Body of pancreas (tissue), 4 donors: ENCODE measurements at regions not wholly inside any gene's neighbourhood (a gene's known extent, or its start where the extent isn't known, plus 50 kb on each side); places are given as distances from the start of the nearest gene placed in this dataset.
A peak's percentile ranks its signal among the peaks of the same experiment; 100 is the strongest.

ENCODE experiments used
- ATAC-seq: fragments of 150-250 bp; one replicate; pipeline ENCODE4 v1.9.1; 2016
- DNase-seq, 4 donors: peaks; one replicate each; pipeline ENCODE4 v3.0.0-alpha.2; 2019
- H3K27ac ChIP-seq, 4 donors: fragments of 200-600 bp; sonication (generic); 1 replicate in 3 of 4; 2 replicates in 1 of 4; pipeline versions ENCODE4 v1.5.1 to v1.6.1; 2016 to 2019; ENCODE audit warnings: mild to moderate bottlenecking in 1 of 4, mixed read lengths in 1 of 4, moderate library complexity in 1 of 4
- H3K27me3 ChIP-seq, 2 donors: fragments of 200-600 bp; sonication (generic); one replicate each; pipeline ENCODE4 v1.6.0; 2016; ENCODE audit warnings: mild to moderate bottlenecking in 1 of 2
- H3K36me3 ChIP-seq, 2 donors: fragments of 200-600 bp; sonication (generic); replicated peaks in 1 of 2; 2 replicates each; pipeline ENCODE4 v1.5.1; 2016; ENCODE audit warnings: low read depth in 2 of 2; ENCODE audit not compliant: insufficient read depth in 1 of 2
- H3K4me1 ChIP-seq: fragments of 200-600 bp; sonication (generic); one replicate; pipeline ENCODE4 v1.6.0; 2016
- H3K4me3 ChIP-seq, 2 donors: fragments of 200-600 bp; sonication (generic); 1 replicate in 1 of 2; 2 replicates in 1 of 2; pipeline ENCODE4 v1.5.1; 2016 to 2019
- H3K9me3 ChIP-seq, 3 donors: fragments of 200-600 bp; sonication (generic); 1 replicate in 2 of 3; 2 replicates in 1 of 3; pipeline ENCODE4 v1.5.1; 2016
- POLR2A ChIP-seq, 3 donors: fragments of 450-650 bp; IDR thresholded peaks; one replicate each; pipeline ENCODE4 v1.6.1; 2016; ENCODE audit warnings: antibody characterized with exemption in 3 of 3, mild to moderate bottlenecking in 2 of 3
- WGBS, 2 donors: methylation state at CpG; one replicate each; pipeline ENCODE4 v1.1.5; 2017; 5-methylcytosine and 5-hydroxymethylcytosine counted together
- intact Hi-C: fragments of 100-400 bp; cut with DNase I; formaldehyde crosslinking; loops from one replicate; pipeline ENCODE4 v1.15.1; 2023
- TF ChIP-seq, protein P1 (sequence below), 7 experiments: fragments of 450-650 bp in 4 of 7; fragments of 200-600 bp in 3 of 7; sonication (generic) in 3 of 7; IDR thresholded peaks; one replicate each; pipeline ENCODE4 v1.5.1; 2016 to 2019; ENCODE audit warnings: antibody characterized with exemption in 7 of 7

DNA sequence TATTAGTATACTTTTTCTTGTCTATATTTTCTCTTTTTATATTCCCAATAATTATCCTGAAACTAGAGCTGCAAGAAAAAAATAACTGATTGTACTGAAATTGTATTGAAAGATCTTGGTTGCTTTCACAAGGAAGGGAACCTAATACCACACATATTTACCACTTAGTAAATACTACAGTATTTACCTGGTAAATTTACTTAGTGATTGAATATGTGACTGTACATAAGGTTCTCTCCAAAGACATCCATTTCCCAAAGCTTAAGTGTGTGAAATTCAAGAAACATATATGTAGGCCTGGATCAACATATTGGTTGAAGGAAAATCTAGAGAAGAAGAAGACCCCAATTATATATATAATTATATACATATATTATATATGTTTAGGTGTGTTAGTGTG is 1272.7 kb downstream of the C4orf33 start:
- Histone ChIP-seq H3K4me1 (no peaks in the 10 kb centered on the region), H3K27ac (no peak overlapping the region), H3K9me3 (no peaks in the 10 kb centered on the region), H3K36me3 (no peaks in the 10 kb centered on the region), H3K27me3 (no peaks in the 10 kb centered on the region), H3K4me3 (no peak overlapping the region)
- no peak for TF ChIP-seq POLR2A (IDR thresholded peaks at IDR 0.05)
- TF ChIP-seq, protein P1, sequence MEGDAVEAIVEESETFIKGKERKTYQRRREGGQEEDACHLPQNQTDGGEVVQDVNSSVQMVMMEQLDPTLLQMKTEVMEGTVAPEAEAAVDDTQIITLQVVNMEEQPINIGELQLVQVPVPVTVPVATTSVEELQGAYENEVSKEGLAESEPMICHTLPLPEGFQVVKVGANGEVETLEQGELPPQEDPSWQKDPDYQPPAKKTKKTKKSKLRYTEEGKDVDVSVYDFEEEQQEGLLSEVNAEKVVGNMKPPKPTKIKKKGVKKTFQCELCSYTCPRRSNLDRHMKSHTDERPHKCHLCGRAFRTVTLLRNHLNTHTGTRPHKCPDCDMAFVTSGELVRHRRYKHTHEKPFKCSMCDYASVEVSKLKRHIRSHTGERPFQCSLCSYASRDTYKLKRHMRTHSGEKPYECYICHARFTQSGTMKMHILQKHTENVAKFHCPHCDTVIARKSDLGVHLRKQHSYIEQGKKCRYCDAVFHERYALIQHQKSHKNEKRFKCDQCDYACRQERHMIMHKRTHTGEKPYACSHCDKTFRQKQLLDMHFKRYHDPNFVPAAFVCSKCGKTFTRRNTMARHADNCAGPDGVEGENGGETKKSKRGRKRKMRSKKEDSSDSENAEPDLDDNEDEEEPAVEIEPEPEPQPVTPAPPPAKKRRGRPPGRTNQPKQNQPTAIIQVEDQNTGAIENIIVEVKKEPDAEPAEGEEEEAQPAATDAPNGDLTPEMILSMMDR (IDR thresholded peaks at IDR 0.05), result no peak
- DNase-seq (no peak), ATAC-seq (no peak)
- intact Hi-C loops, result no loop called here

DNA sequence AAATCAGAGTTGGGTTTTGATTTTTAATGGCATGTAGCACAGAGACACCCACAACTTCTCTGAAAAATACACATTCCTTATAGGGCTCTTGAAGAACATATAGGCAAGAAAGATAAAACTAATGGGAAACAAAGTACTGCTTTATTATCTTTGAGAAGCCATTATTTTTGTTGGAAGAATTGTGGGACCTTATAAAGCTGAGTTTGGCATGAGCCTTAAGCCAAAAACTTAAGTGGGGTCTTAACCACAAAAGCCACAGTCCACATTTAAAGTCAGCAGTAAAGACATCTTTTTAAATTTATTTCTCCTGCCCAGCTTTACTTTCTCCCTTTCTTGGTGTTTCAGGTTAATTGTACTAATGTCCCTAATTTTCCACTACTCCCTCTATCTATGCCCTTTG is 1297.3 kb downstream of the C4orf33 start:
- intact Hi-C loops, result no loop called here
- DNase-seq, result no peak
- TF ChIP-seq, protein P1 (IDR thresholded peaks at IDR 0.05), result no peak
- TF ChIP-seq POLR2A (IDR thresholded peaks at IDR 0.05), result no peak

DNA sequence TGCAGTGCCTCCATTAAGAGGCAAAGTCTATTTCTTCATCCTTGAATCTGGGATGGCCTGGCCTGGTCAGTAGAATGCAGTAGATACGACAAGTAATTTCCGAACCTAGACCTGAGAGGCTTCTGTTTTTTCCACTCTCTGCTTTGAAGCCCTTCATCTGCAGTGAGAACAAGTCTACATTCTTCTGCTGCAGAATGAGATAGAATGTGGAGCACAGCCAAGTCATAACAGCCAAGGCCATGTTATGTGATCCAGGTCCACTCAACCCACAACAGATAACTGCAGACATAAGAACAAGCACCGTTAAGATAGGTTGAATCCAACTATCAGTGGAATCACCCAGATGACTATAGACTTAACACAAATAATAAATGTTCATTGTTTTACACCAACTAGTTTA is 1297.7 kb downstream of the C4orf33 start:
- 26 to 33% methylated on average over 3 of the region's 3 CpGs for WGBS, 2 donors
- no peaks in the 10 kb centered on the region for H3K9me3 ChIP-seq
- H3K4me3 ChIP-seq, result no peak overlapping the region
- intact Hi-C loops, result no loop called here
- H3K4me1 ChIP-seq, result no peaks in the 10 kb centered on the region
- ATAC-seq (no peak), DNase-seq (peak in 1 of 4 donors; percentile 22)
- H3K27me3 ChIP-seq, result no peaks in the 10 kb centered on the region
- H3K27ac ChIP-seq, result no peak overlapping the region
- no peaks in the 10 kb centered on the region for H3K36me3 ChIP-seq
- TF ChIP-seq POLR2A (IDR thresholded peaks at IDR 0.05), result no peak
- TF ChIP-seq, protein P1 (IDR thresholded peaks at IDR 0.05), result no peak

More for the DNA sequence above, 1297.3 kb downstream of the C4orf33 start:
- Histone ChIP-seq H3K27ac (no peak overlapping the region), H3K27me3 (no peaks in the 10 kb centered on the region), H3K36me3 (no peaks in the 10 kb centered on the region), H3K9me3 (no peaks in the 10 kb centered on the region), H3K4me3 (no peak overlapping the region), H3K4me1 (no peaks in the 10 kb centered on the region)
- ATAC-seq, result no peak

DNA sequence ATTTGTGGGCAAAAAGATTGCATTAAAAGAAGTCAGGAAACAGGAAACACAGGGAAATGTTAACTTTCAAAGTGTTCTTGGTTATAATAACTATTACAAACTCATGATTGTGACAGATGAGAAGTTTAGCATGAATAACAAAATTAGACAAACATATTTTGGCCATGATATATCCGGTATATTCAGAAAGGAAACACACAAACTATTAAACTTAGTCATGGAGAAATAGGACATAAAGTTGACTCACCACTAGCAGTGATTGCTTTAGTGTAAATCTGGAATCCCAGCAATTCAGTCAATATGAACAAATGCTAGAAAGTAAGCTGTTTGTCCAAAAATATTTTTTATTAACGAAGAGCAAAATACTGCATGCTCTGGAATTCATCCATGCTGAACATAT is 1299.9 kb downstream of the C4orf33 start:
- TF ChIP-seq POLR2A (IDR thresholded peaks at IDR 0.05), result no peak
- TF ChIP-seq, protein P1 (IDR thresholded peaks at IDR 0.05), result no peak
- no peaks in the 10 kb centered on the region for H3K36me3 ChIP-seq
- no peaks in the 10 kb centered on the region for H3K4me1 ChIP-seq
- H3K4me3 ChIP-seq, result no peak overlapping the region
- no peak overlapping the region for H3K27ac ChIP-seq
- ATAC-seq, result no peak
- no peak for DNase-seq
- H3K27me3 ChIP-seq, result no peaks in the 10 kb centered on the region
- intact Hi-C loops, result no loop called here
- H3K9me3 ChIP-seq, result no peaks in the 10 kb centered on the region
- WGBS, 2 donors, result 34 to 51% methylated on average over 2 of the region's 2 CpGs

DNA sequence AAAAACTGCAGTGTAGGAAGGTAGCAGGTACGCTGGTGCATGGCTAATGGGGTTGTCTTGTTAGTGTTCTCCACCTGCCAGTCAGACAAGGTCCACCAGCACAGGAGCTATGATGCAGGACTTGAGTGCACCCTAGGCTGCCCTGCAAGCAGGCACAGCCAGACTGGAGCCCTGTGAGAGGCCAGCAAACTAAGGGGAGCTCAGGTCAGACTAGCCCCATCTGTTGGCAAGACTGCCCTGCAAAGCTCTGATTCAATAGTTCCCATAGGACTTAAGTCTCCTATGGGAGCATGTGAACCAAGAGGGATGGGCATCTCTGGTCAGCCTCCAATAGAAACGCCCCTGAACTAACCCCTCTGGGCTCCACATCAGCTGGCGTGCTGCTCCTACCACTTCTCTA is 1307.3 kb downstream of the C4orf33 start:
- WGBS, 2 donors, result 0 to 60% methylated on average over 1 to 3 of the region's 3 CpGs
- no peak for ATAC-seq
- intact Hi-C loops, result no loop called here

More for the DNA sequence above, 1307.3 kb downstream of the C4orf33 start:
- Histone ChIP-seq H3K4me3 (no peak overlapping the region), H3K27ac (no peak overlapping the region), H3K36me3 (no peaks in the 10 kb centered on the region), H3K27me3 (no peaks in the 10 kb centered on the region), H3K4me1 (no peaks in the 10 kb centered on the region), H3K9me3 (no peaks in the 10 kb centered on the region)
- TF ChIP-seq, protein P1 (IDR thresholded peaks at IDR 0.05), result no peak
- no peak for TF ChIP-seq POLR2A (IDR thresholded peaks at IDR 0.05)
- DNase-seq, result no peak
